Heart right ventricle (tissue), 16 donors: ENCODE measurements at regions not wholly inside any gene's neighbourhood (a gene's known extent, or its start where the extent isn't known, plus 50 kb on each side); places are given as distances from the start of the nearest gene placed in this dataset.

Experiments used
- ATAC-seq, 8 donors: fragments of 200-7000 bp; cut with Tn5 transposase; one replicate each; pipeline ENCODE4 v1.9.1; 2020; ENCODE audit warnings: mild to moderate bottlenecking in 8 of 8, moderate library complexity in 8 of 8, moderate number of reproducible peaks in 1 of 8
- DNase-seq, 2 donors: peaks; one replicate each; pipeline ENCODE4 v3.0.0-alpha.2; 2020
- H3K27ac ChIP-seq, 10 donors: fragments of 200-600 bp; sonication (generic) in 2 of 10; one replicate each; pipeline versions ENCODE4 v1.5.0 to v1.8.0; 2020 to 2022; ENCODE audit warnings: mild to moderate bottlenecking in 3 of 10
- H3K27me3 ChIP-seq, 7 donors: fragments of 200-600 bp; one replicate each; pipeline ENCODE4 v1.8.0; 2021 to 2022; ENCODE audit warnings: mild to moderate bottlenecking in 2 of 7
- H3K36me3 ChIP-seq, 9 donors: fragments of 200-600 bp; sonication (generic) in 1 of 9; one replicate each; pipeline versions ENCODE4 v1.5.0 to v1.8.0; 2020 to 2022; ENCODE audit warnings: mild to moderate bottlenecking in 2 of 9
- H3K4me1 ChIP-seq, 9 donors: fragments of 200-600 bp; sonication (generic) in 1 of 9; one replicate each; pipeline versions ENCODE4 v1.5.0 to v1.8.0; 2020 to 2022; ENCODE audit warnings: mild to moderate bottlenecking in 4 of 9
- H3K4me3 ChIP-seq, 10 donors: fragments of 200-600 bp; sonication (generic) in 2 of 10; one replicate each; pipeline versions ENCODE4 v1.5.0 to v1.8.0; 2020 to 2022; ENCODE audit warnings: mild to moderate bottlenecking in 7 of 10, moderate library complexity in 2 of 10
- H3K9me3 ChIP-seq, 11 donors: fragments of 200-600 bp in 10 of 11; sonication (generic) in 2 of 11; one replicate each; pipeline versions ENCODE4 v1.5.0 to v1.8.0; 2013 to 2022; ENCODE audit warnings: mild to moderate bottlenecking in 2 of 11, control low read depth in 1 of 11, moderate library complexity in 1 of 11
- WGBS, 2 donors: extraction: QIAGEN DNeasy Blood & Tissue Kit; methylation state at CpG; one replicate each; pipeline ENCODE4 v1.1.7; 2013; ENCODE audit warnings: inconsistent platforms in 1 of 2; 5-methylcytosine and 5-hydroxymethylcytosine counted together
- intact Hi-C, 10 donors: fragments of 100-400 bp; cut with DNase I; formaldehyde crosslinking; loops; one replicate each; pipeline versions ENCODE4 v1.11.1 to v1.14.2; 2022
- TF ChIP-seq, protein P1 (sequence below), 9 donors: fragments of 200-600 bp; sonication (generic) in 2 of 9; IDR thresholded peaks; one replicate each; pipeline versions ENCODE4 v1.5.0 to v1.8.0; 2021 to 2022; ENCODE audit warnings: antibody characterized with exemption in 9 of 9, mild to moderate bottlenecking in 5 of 9, moderate library complexity in 1 of 9
- donor health status: Arrhythmogenic right ventricular cardiomyopathy.
- donor health status: ischemic (EF 13 %, LVEDD 7.1; RV severe dilation, severe dysfunction).
- donor health status: healthy with polysubstance abuse.
- donor health status: DM: no; HTN: yes; CAD: no.
- donor health status: DM: no; HTN: no; CAD: no.
- donor health status: ischemic (EF 25% LVEDD 6.9; RV normal size, moderate dysfunction).
- donor health status: ischemic (EF 25% LVEDD 5.7; RV mildly dilated, moderate dysfunction).
- donor health status: healthy.
- donor health status: DM: yes; HTN: yes; CAD: no.
- donor health status: Ischemic cardiomyopathy.
- donor health status: ischemic (EF 35%, LVEDD 5.7; RV mildly dilated, moderate dysfunction).
- donor health status: nonischemic (EF 11% LVEDD 7.7; RV severe dilation, severe dysfunction).
- donor health status: DM: yes; HTN: yes; CAD: no.
- donor health status: PGD.
- donor health status: ischemic (EF 29% LVEDD 5.4; RV normal size, mild dysfunction).
- donor health status: nonischemic (EF 23%, LVEDD 6.1; RV moderate dilation, normal function).

DNA sequence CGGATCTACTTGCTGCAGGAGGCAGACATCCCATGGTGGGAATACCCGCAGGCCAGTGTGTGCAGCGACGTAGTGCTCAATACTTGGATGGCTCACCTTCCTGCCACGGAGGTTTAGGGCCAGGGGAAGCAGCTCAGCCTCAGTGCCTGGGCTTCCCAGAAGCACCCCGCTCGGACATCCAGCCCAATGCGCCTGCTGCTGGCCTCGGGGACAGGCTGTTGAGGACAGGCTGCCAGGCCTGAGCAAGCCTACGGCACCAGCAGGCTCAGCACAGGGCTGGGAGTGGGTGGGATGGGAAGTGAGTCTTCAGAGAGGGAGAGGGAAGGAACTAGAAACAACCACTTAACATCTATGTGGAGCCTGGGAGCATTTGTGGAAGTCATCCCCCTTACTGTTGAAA, 441.3 kb upstream of the MGMT start:
- intact Hi-C loops, result loop anchor here in 5 of 10 donors (5.0 to 10.0 kb wide), 4 partner anchors 111 to 942 kb away; no protein-coding TSS in a partner anchor

DNA sequence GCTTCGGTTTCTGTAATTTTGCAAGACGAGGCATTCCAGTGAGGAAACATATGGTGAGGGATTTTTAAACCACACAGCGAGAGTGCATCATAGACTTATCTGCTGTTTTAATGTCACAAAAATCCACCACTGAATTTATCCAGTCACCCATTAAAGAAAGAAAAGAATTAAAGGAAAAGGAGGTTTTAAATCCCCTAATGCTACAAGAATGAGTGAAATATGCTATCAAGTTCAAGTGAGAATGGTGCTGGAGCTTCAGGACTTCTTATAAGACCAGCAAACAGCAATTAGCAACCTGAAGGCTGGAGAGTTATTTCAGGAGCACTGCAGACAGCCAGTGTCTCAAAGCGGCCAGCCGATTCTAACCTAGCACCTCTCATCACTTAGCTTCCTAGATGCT, 439.1 kb upstream of the MGMT start:
- peaks cover 0 to 51% (median 25%) of the 10 kb centered on the region in 7 donors for H3K27me3 ChIP-seq
- no peak for ATAC-seq

More for the DNA sequence above, 441.3 kb upstream of the MGMT start:
- no peak for DNase-seq
- ATAC-seq, result peak in 1 of 8 donors; percentile 43
- Histone ChIP-seq H3K27me3 (peaks cover 0 to 36% (median 16%) of the 10 kb centered on the region in 7 donors), H3K36me3 (no peaks in the 10 kb centered on the region), H3K27ac (peak overlapping the region in 2 of 10 donors; percentile 33 to 36), H3K4me3 (no peak overlapping the region), H3K9me3 (no peaks in the 10 kb centered on the region), H3K4me1 (peaks cover 0 to 22% (median 10%) of the 10 kb centered on the region in 9 donors)
- 71 to 75% methylated on average over 10 of the region's 10 CpGs for WGBS, 2 donors
- TF ChIP-seq, protein P1, sequence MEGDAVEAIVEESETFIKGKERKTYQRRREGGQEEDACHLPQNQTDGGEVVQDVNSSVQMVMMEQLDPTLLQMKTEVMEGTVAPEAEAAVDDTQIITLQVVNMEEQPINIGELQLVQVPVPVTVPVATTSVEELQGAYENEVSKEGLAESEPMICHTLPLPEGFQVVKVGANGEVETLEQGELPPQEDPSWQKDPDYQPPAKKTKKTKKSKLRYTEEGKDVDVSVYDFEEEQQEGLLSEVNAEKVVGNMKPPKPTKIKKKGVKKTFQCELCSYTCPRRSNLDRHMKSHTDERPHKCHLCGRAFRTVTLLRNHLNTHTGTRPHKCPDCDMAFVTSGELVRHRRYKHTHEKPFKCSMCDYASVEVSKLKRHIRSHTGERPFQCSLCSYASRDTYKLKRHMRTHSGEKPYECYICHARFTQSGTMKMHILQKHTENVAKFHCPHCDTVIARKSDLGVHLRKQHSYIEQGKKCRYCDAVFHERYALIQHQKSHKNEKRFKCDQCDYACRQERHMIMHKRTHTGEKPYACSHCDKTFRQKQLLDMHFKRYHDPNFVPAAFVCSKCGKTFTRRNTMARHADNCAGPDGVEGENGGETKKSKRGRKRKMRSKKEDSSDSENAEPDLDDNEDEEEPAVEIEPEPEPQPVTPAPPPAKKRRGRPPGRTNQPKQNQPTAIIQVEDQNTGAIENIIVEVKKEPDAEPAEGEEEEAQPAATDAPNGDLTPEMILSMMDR (IDR thresholded peaks at IDR 0.05), result no peak

DNA sequence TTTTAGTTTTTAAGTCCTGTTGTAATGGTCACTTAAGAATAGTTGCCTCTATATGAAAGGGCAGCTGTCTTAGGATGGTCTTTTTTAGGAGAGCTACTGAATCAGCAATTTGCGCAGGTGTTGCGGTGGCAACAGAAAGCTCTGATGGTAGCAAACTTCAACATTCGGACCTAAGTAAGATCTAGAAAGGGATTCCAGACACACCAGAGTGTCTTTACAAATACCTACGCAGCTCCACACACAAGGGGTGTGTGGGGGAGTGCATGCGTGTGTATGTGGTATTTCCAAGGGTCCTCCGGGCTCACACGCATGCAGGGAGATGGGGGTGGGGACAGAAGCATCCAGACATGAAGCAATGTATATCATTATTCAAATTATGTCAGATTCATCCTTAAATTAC, 438.6 kb upstream of the MGMT start:
- ATAC-seq, result no peak
- WGBS, 2 donors, result 81 to 86% methylated on average over 7 of the region's 7 CpGs
- peaks cover 0 to 11% (median 3%) of the 10 kb centered on the region in 9 donors for H3K4me1 ChIP-seq
- DNase-seq, result no peak
- H3K4me3 ChIP-seq, result no peak overlapping the region
- intact Hi-C loops, result loop anchor here in 5 of 10 donors (5.0 to 10.0 kb wide), 4 partner anchors 114 to 939 kb away; no protein-coding TSS in a partner anchor
- no peaks in the 10 kb centered on the region for H3K36me3 ChIP-seq
- no peak overlapping the region for H3K27ac ChIP-seq
- H3K9me3 ChIP-seq, result no peaks in the 10 kb centered on the region
- H3K27me3 ChIP-seq, result peaks cover 0 to 53% (median 26%) of the 10 kb centered on the region in 7 donors
- TF ChIP-seq, protein P1 (IDR thresholded peaks at IDR 0.05), result no peak

More for the DNA sequence above, 439.1 kb upstream of the MGMT start:
- TF ChIP-seq, protein P1 (IDR thresholded peaks at IDR 0.05), result no peak
- H3K36me3 ChIP-seq, result no peaks in the 10 kb centered on the region
- DNase-seq, result no peak
- H3K9me3 ChIP-seq, result no peaks in the 10 kb centered on the region
- no peak overlapping the region for H3K4me3 ChIP-seq
- intact Hi-C loops, result loop anchor here in 5 of 10 donors (5.0 to 10.0 kb wide), 4 partner anchors 113 to 939 kb away; no protein-coding TSS in a partner anchor
- H3K4me1 ChIP-seq, result peaks cover 0 to 11% (median 4%) of the 10 kb centered on the region in 9 donors
- 60 to 69% methylated on average over 5 of the region's 5 CpGs for WGBS, 2 donors
- no peak overlapping the region for H3K27ac ChIP-seq

DNA sequence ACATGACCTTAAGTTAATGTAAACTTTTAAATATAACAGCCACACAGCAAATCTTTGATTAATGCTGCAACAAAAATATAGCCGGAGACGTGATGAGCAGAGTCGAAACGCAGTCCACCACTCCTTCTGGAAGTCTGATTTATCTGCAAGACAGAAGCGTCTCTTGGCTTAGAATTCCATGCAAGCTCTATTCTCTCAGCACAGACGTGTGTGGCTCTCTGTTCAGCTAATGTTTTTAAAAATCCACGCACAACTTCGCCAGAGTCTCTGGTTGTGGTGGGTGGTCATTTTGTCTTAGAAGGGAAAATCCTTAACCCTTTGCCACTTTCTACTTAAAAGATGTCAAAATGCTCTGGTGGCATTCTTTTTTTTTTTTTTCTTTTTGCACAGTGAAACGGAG, 438.0 kb upstream of the MGMT start:
- 56 to 63% methylated on average over 9 of the region's 9 CpGs for WGBS, 2 donors
- ATAC-seq, result no peak
- Histone ChIP-seq H3K27me3 (peaks cover 0 to 50% (median 26%) of the 10 kb centered on the region in 7 donors), H3K27ac (no peak overlapping the region), H3K36me3 (no peaks in the 10 kb centered on the region), H3K4me3 (no peak overlapping the region), H3K9me3 (no peaks in the 10 kb centered on the region), H3K4me1 (peaks cover 0 to 11% (median 3%) of the 10 kb centered on the region in 9 donors)
- DNase-seq, result no peak
- intact Hi-C loops, result loop anchor here in 5 of 10 donors (5.0 to 10.0 kb wide), 4 partner anchors 114 to 938 kb away; no protein-coding TSS in a partner anchor
- TF ChIP-seq, protein P1 (IDR thresholded peaks at IDR 0.05), result no peak
